ENCODE measurements at regions not wholly inside any gene's neighbourhood (a gene's known extent, or its start where the extent isn't known, plus 50 kb on each side); places are given as distances from the start of the nearest gene placed in this dataset.

GRCh38 chr17:33697557-33697956 is 404.5 kb upstream of the ASIC2 start:
- Histone ChIP-seq H3K9me1 (replicated peaks; ENCODE audit: control insufficient read depth, extremely low read depth, insufficient read depth, low read length) (no peaks in the 10 kb centered on the region), H3K4me3 (replicated peaks in 1 of 3; ENCODE audit: insufficient read depth in 1 of 3, low read depth in 1 of 3, low read length in 3 of 3) (no peak overlapping the region), H3K27me3 (ENCODE audit: control insufficient read depth in 2 of 2, insufficient read depth in 2 of 2, low read length in 2 of 2) (no peaks in the 10 kb centered on the region), H3K4me2 (ENCODE audit: insufficient read depth, low read length) (no peak overlapping the region), H4K20me1 (replicated peaks; ENCODE audit: control insufficient read depth, extremely low read depth, insufficient read depth, low read length) (no peaks in the 10 kb centered on the region), H3K27ac (ENCODE audit: insufficient read depth, low read depth, low read length) (no peak overlapping the region), H3K79me2 (ENCODE audit: control insufficient read depth, insufficient read depth, low read length) (no peaks in the 10 kb centered on the region), H3K36me3 (ENCODE audit: control insufficient read depth in 2 of 2, extremely low read depth in 1 of 2, insufficient read depth in 2 of 2, low read length in 2 of 2) (no peaks in the 10 kb centered on the region), H3K4me1 (ENCODE audit: control insufficient read depth, extremely low read depth, insufficient read depth, low read length) (no peaks in the 10 kb centered on the region), H3K9me3 (replicated peaks; ENCODE audit: control insufficient read depth, insufficient read depth, low read length) (no peaks in the 10 kb centered on the region), H2AFZ (ENCODE audit: low read depth, low read length) (no peak overlapping the region), H3K9ac (replicated peaks; ENCODE audit: extremely low read depth, insufficient read depth, low read length) (no peak overlapping the region)
- TF ChIP-seq POLR2AphosphoS5 (IDR thresholded peaks at IDR 0.05; ENCODE audit: insufficient read depth, low read depth, low read length) (no peak), MYC (IDR thresholded peaks at IDR 0.05; ENCODE audit: low read depth, low read length) (no peak), CTCF (IDR thresholded peaks at IDR 0.05; ENCODE audit: extremely low read depth in 1 of 2, insufficient read depth in 1 of 2, low read depth in 1 of 2, low read length in 2 of 2) (no peak), POLR2A (IDR thresholded peaks at IDR 0.05; ENCODE audit: low read depth, low read length) (no peak), MAX (IDR thresholded peaks at IDR 0.05; ENCODE audit: insufficient read depth, insufficient read length) (no peak), JUN (IDR thresholded peaks at IDR 0.05; ENCODE audit: borderline replicate concordance, insufficient read depth, insufficient read length, low read depth) (no peak), FOS (IDR thresholded peaks at IDR 0.05; ENCODE audit: borderline replicate concordance, insufficient read depth, low read length) (no peak), EZH2 (IDR thresholded peaks at IDR 0.05; ENCODE audit: borderline replicate concordance, low read depth, low read length, severe bottlenecking) (no peak), GATA2 (IDR thresholded peaks at IDR 0.05; ENCODE audit: insufficient read depth, insufficient read length, low read depth, low read length) (no peak)
- no peak for FAIRE-seq
- dilution Hi-C loops (cut with MboI; ENCODE audit: extremely low pct_ligation_motif_present, low sequenced_read_pairs): no loop called here
- DNase-seq (ENCODE audit: low read depth, low spot score): no peak
- intact Hi-C loops (cut with micrococcal nuclease): no loop called here
- BruUV-seq (replicated peaks): no TSS peak
- POLR2A ChIA-PET: no interaction called here
- CTCF ChIA-PET: no interaction called here

All from endothelial cell of umbilical vein (primary cell).